ENCODE measurements at regions not wholly inside any gene's neighbourhood (a gene's known extent, or its start where the extent isn't known, plus 50 kb on each side); places are given as distances from the start of the nearest gene placed in this dataset.

DNA sequence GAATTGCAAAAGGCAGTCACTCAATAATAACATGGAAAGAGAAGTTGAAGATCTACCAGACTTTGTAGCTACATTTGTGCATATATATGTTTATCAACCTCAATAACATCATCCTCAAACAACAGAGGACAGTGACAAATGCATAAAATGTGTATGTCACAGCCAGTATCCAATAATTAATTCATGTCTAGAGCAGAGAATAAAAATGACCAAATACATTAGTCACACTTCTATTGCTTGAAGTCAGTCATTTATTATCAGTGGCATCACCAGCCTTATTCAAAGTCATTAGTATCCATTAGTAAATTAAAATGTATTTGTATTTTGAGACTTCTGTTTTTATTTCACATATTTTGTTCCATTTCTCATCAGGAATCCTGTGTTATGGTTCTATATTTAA is 852.8 kb downstream of the XPNPEP1 start:
- H3K27me3 Mint-ChIP-seq (ENCODE audit: low read depth), result no peaks in the 10 kb centered on the region; the same call in 1 of the 2 replicates
- H3K4me3 Mint-ChIP-seq, result no peak overlapping the region
- H3K36me3 Mint-ChIP-seq, result no peaks in the 10 kb centered on the region
- ATAC-seq, result no peak
- TF ChIP-seq RELA (CRISPR knock-in tag; IDR thresholded peaks at IDR 0.05; ENCODE audit: borderline replicate concordance) (no peak), GTF2I (CRISPR knock-in tag; conservative IDR thresholded peaks at IDR 0.05) (no peak), ATF6 (CRISPR knock-in tag; IDR thresholded peaks at IDR 0.05) (no peak), ZNF423 (CRISPR knock-in tag; IDR thresholded peaks at IDR 0.05) (no peak), GRHL2 (CRISPR knock-in tag; IDR thresholded peaks at IDR 0.05; ENCODE audit: insufficient replicate concordance, severe bottlenecking) (no peak), FOXJ3 (CRISPR knock-in tag; IDR thresholded peaks at IDR 0.05; ENCODE audit: borderline replicate concordance) (no peak), NFYB (CRISPR knock-in tag; conservative IDR thresholded peaks at IDR 0.05; ENCODE audit: low read depth) (no peak)
- TF ChIP-seq, protein P1, sequence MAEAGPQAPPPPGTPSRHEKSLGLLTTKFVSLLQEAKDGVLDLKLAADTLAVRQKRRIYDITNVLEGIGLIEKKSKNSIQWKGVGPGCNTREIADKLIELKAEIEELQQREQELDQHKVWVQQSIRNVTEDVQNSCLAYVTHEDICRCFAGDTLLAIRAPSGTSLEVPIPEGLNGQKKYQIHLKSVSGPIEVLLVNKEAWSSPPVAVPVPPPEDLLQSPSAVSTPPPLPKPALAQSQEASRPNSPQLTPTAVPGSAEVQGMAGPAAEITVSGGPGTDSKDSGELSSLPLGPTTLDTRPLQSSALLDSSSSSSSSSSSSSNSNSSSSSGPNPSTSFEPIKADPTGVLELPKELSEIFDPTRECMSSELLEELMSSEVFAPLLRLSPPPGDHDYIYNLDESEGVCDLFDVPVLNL (CRISPR knock-in tag; IDR thresholded peaks at IDR 0.05; ENCODE audit: borderline replicate concordance, low read depth), result no peak
- POLR2A ChIA-PET, result no interaction called here
- CTCF ChIA-PET, result no interaction called here
- no peak overlapping the region for H3K27ac Mint-ChIP-seq
- no peak for DNase-seq (ENCODE audit: low spot score)
- H3K4me1 Mint-ChIP-seq, result peaks cover 18% of the 10 kb centered on the region
- no peaks in the 10 kb centered on the region for H3K9me3 Mint-ChIP-seq

- CTCF ChIA-PET, result no interaction called here
- Mint-ChIP-seq H3K4me3 (no peak overlapping the region), H3K27me3 (ENCODE audit: low read depth) (no peaks in the 10 kb centered on the region; the same call in 1 of the 2 replicates), H3K9me3 (no peaks in the 10 kb centered on the region), H3K27ac (no peak overlapping the region), H3K36me3 (no peaks in the 10 kb centered on the region), H3K4me1 (peaks cover 14% of the 10 kb centered on the region)
- TF ChIP-seq, protein P2, sequence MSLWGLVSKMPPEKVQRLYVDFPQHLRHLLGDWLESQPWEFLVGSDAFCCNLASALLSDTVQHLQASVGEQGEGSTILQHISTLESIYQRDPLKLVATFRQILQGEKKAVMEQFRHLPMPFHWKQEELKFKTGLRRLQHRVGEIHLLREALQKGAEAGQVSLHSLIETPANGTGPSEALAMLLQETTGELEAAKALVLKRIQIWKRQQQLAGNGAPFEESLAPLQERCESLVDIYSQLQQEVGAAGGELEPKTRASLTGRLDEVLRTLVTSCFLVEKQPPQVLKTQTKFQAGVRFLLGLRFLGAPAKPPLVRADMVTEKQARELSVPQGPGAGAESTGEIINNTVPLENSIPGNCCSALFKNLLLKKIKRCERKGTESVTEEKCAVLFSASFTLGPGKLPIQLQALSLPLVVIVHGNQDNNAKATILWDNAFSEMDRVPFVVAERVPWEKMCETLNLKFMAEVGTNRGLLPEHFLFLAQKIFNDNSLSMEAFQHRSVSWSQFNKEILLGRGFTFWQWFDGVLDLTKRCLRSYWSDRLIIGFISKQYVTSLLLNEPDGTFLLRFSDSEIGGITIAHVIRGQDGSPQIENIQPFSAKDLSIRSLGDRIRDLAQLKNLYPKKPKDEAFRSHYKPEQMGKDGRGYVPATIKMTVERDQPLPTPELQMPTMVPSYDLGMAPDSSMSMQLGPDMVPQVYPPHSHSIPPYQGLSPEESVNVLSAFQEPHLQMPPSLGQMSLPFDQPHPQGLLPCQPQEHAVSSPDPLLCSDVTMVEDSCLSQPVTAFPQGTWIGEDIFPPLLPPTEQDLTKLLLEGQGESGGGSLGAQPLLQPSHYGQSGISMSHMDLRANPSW (CRISPR knock-in tag; conservative IDR thresholded peaks at IDR 0.05; ENCODE audit: low read depth), result no peak
- no peak for TF ChIP-seq ETV6 (CRISPR knock-in tag; IDR thresholded peaks at IDR 0.05)
- TF ChIP-seq, protein P3, sequence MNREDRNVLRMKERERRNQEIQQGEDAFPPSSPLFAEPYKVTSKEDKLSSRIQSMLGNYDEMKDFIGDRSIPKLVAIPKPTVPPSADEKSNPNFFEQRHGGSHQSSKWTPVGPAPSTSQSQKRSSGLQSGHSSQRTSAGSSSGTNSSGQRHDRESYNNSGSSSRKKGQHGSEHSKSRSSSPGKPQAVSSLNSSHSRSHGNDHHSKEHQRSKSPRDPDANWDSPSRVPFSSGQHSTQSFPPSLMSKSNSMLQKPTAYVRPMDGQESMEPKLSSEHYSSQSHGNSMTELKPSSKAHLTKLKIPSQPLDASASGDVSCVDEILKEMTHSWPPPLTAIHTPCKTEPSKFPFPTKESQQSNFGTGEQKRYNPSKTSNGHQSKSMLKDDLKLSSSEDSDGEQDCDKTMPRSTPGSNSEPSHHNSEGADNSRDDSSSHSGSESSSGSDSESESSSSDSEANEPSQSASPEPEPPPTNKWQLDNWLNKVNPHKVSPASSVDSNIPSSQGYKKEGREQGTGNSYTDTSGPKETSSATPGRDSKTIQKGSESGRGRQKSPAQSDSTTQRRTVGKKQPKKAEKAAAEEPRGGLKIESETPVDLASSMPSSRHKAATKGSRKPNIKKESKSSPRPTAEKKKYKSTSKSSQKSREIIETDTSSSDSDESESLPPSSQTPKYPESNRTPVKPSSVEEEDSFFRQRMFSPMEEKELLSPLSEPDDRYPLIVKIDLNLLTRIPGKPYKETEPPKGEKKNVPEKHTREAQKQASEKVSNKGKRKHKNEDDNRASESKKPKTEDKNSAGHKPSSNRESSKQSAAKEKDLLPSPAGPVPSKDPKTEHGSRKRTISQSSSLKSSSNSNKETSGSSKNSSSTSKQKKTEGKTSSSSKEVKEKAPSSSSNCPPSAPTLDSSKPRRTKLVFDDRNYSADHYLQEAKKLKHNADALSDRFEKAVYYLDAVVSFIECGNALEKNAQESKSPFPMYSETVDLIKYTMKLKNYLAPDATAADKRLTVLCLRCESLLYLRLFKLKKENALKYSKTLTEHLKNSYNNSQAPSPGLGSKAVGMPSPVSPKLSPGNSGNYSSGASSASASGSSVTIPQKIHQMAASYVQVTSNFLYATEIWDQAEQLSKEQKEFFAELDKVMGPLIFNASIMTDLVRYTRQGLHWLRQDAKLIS (CRISPR knock-in tag; IDR thresholded peaks at IDR 0.05; ENCODE audit: borderline replicate concordance), result no peak
- TF ChIP-seq PREB (CRISPR knock-in tag; IDR thresholded peaks at IDR 0.05; ENCODE audit: borderline replicate concordance), result no peak
- no peak for TF ChIP-seq ZMAT4 (CRISPR knock-in tag; IDR thresholded peaks at IDR 0.05)
- TF ChIP-seq, protein P4, sequence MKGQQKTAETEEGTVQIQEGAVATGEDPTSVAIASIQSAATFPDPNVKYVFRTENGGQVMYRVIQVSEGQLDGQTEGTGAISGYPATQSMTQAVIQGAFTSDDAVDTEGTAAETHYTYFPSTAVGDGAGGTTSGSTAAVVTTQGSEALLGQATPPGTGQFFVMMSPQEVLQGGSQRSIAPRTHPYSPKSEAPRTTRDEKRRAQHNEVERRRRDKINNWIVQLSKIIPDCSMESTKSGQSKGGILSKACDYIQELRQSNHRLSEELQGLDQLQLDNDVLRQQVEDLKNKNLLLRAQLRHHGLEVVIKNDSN (CRISPR knock-in tag; IDR thresholded peaks at IDR 0.05), result no peak
- TF ChIP-seq GABPB1 (CRISPR knock-in tag; IDR thresholded peaks at IDR 0.05), result no peak
- ATAC-seq (no peak), DNase-seq (ENCODE audit: low spot score) (no peak)
- POLR2A ChIA-PET, result no interaction called here
Observed at GRCh38 chr10:109067031-109067430, 856.3 kb downstream of the XPNPEP1 start.

Data from WTC11 (cell line).